AG08395 (cell line): ENCODE measurements at regions not wholly inside any gene's neighbourhood (a gene's known extent, or its start where the extent isn't known, plus 50 kb on each side); places are given as distances from the start of the nearest gene placed in this dataset.
"Not testable (repeated sequence)": the region's sequence is repeated elsewhere in the genome, so short reads cannot be mapped to it uniquely, and the experiment has no call there.

Experiments used
- DNase-seq: peaks from one replicate; pipeline ENCODE4 v3.0.0; 2012; ENCODE audit warnings: mixed read lengths, low spot score

GRCh38 chr22:25458631-25459030 is 105.8 kb upstream of the GRK3 start:
- DNase-seq = not testable (repeated sequence)

- DNase-seq = not testable (repeated sequence)
These were observed 103.8 kb upstream of the GRK3 start for GRCh38 chr22:25460682-25461081.

- no peak for DNase-seq
These were observed 103.2 kb upstream of the GRK3 start for GRCh38 chr22:25461301-25461700.

- DNase-seq = peak; percentile 90
These were observed 101.8 kb upstream of the GRK3 start for GRCh38 chr22:25462474-25463346.

- DNase-seq = not testable (repeated sequence)
These were observed 101.2 kb upstream of the GRK3 start for GRCh38 chr22:25463347-25463628.

- not testable (repeated sequence) for DNase-seq
These were observed 100.1 kb upstream of the GRK3 start for GRCh38 chr22:25464326-25464725.

- no peak for DNase-seq
These were observed 98.5 kb upstream of the GRK3 start for GRCh38 chr22:25465949-25466348.

- DNase-seq = no peak
These were observed 92.1 kb upstream of the GRK3 start for GRCh38 chr22:25472382-25472781.

GRCh38 chr22:25475257-25476022 is 89.0 kb upstream of the GRK3 start:
- peak; percentile 24 for DNase-seq

GRCh38 chr22:25477358-25477757 is 87.1 kb upstream of the GRK3 start:
- no peak for DNase-seq

GRCh38 chr22:25478111-25478510 is 86.4 kb upstream of the GRK3 start:
- DNase-seq = no peak

- DNase-seq = no peak
These were observed 85.9 kb upstream of the GRK3 start for GRCh38 chr22:25478528-25478927.

GRCh38 chr22:25480868-25481267 is 83.6 kb upstream of the GRK3 start:
- not testable (repeated sequence) for DNase-seq

- DNase-seq = no peak
These were observed 82.2 kb upstream of the GRK3 start for GRCh38 chr22:25482091-25482760.

- DNase-seq = no peak
These were observed 81.4 kb upstream of the GRK3 start for GRCh38 chr22:25482868-25483639.

GRCh38 chr22:25483931-25484330 is 80.5 kb upstream of the GRK3 start:
- DNase-seq = no peak

- no peak for DNase-seq
These were observed 79.8 kb upstream of the GRK3 start for GRCh38 chr22:25484521-25485315.

GRCh38 chr22:25485626-25486545 is 78.6 kb upstream of the GRK3 start:
- no peak for DNase-seq

GRCh38 chr22:25487508-25487907 is 77.0 kb upstream of the GRK3 start:
- DNase-seq = no peak
